A549 (cell line): ENCODE measurements at regions not wholly inside any gene's neighbourhood (a gene's known extent, or its start where the extent isn't known, plus 50 kb on each side); places are given as distances from the start of the nearest gene placed in this dataset.

Experiments used
- ATAC-seq, 2 experiments: fragments of 200-7000 bp in 1 of 2; fragments of >200 bp in 1 of 2; cut with Nextera tagmentation in 1 of 2; cut with Tn5 transposase in 1 of 2; 3 replicates each; pipeline versions ENCODE4 v1.8.0 to v1.9.1; 2018 to 2020; ENCODE audit warnings: mild to moderate bottlenecking in 1 of 2, moderate library complexity in 1 of 2
- CTCF ChIA-PET: fragments of 300-600 bp; sonication (Branson Sonifier 250); formaldehyde crosslinking; extraction: SDS; loops from one replicate; lab custom pipeline; 2021; ENCODE audit warnings: antibody characterized with exemption, inconsistent platforms; lab: Yijun Ruan, JAX
- POLR2A ChIA-PET: fragments of 350-600 bp; formaldehyde crosslinking; extraction: SDS; loops from one replicate; lab custom pipeline; 2021; ENCODE audit warnings: antibody characterized with exemption, inconsistent platforms; lab: Yijun Ruan, JAX
- DNase-seq, 2 experiments: peaks; one replicate each; pipeline versions ENCODE4 v3.0.0 to v3.0.0-alpha.2; 2011 to 2016; ENCODE audit warnings: low read depth in 1 of 2, low spot score in 1 of 2
- FAIRE-seq: peaks from 2 replicates; lab custom pipeline; 2011; peaks lifted over from hg19 to GRCh38; lab: Jason Lieb, UNC
- H3K27ac ChIP-seq, 2 experiments: fragments of >200 bp; sonication (Bioruptor Twin); formaldehyde crosslinking; 3 replicates each; pipeline ENCODE4 v1.5.1; 2016 to 2017
- H3K4me1 ChIP-seq: fragments of >200 bp; sonication (Bioruptor Twin); formaldehyde crosslinking; 3 replicates; pipeline ENCODE4 v1.6.1; 2016
- H3K4me2 ChIP-seq: fragments of >200 bp; sonication (Bioruptor Twin); formaldehyde crosslinking; 3 replicates; pipeline ENCODE4 v1.6.1; 2016
- H3K4me3 ChIP-seq: fragments of >200 bp; sonication (Bioruptor Twin); formaldehyde crosslinking; 3 replicates; pipeline ENCODE4 v1.5.1; 2016
- H3K9me3 ChIP-seq: fragments of >200 bp; sonication (Bioruptor Twin); formaldehyde crosslinking; 3 replicates; pipeline ENCODE4 v1.6.1; 2016
- BHLHE40 ChIP-seq: IDR thresholded peaks from 2 replicates; pipeline ENCODE4 v1.6.1; 2012; ENCODE audit warnings: low read depth, low read length, inconsistent platforms
- CHD2 ChIP-seq: fragments of 150-350 bp; IDR thresholded peaks from 2 replicates; pipeline ENCODE4 v1.6.1; 2014; ENCODE audit warnings: low read length; ENCODE audit not compliant: partially characterized antibody
- CHD4 ChIP-seq: fragments of 200-600 bp; sonication (generic); IDR thresholded peaks from 2 replicates; pipeline ENCODE4 v1.6.1; 2016; ENCODE audit warnings: antibody characterized with exemption, mild to moderate bottlenecking, borderline replicate concordance
- EHF ChIP-seq: fragments of 250-450 bp; sonication (Bioruptor Pico); IDR thresholded peaks from 2 replicates; pipeline ENCODE4 v1.5.0; 2020; ENCODE audit warnings: mild to moderate bottlenecking
- EP300 ChIP-seq, 2 experiments: fragments of >200 bp; sonication (Bioruptor Twin); formaldehyde crosslinking; IDR thresholded peaks; 2 replicates in 1 of 2; 3 replicates in 1 of 2; pipeline ENCODE4 v1.6.1; 2016 to 2017
- FOXS1 ChIP-seq: fragments of 250-450 bp; sonication (Bioruptor Pico); IDR thresholded peaks from 2 replicates; pipeline ENCODE4 v1.5.0; 2020; ENCODE audit warnings: mild to moderate bottlenecking, moderate library complexity
- HDAC2 ChIP-seq: fragments of 200-600 bp; sonication (generic); IDR thresholded peaks from 2 replicates; pipeline ENCODE4 v1.6.1; 2016
- HEYL ChIP-seq: fragments of 250-450 bp; sonication (Bioruptor Pico); IDR thresholded peaks from 2 replicates; pipeline ENCODE4 v1.8.0; 2021; ENCODE audit warnings: mild to moderate bottlenecking, moderate library complexity
- HOXB13 ChIP-seq: fragments of 250-450 bp; sonication (Bioruptor Pico); IDR thresholded peaks from 2 replicates; pipeline ENCODE4 v1.5.0; 2020; ENCODE audit warnings: low read depth, mild to moderate bottlenecking, moderate library complexity
- JUN ChIP-seq, 2 experiments: fragments of >200 bp; sonication (Bioruptor Twin); formaldehyde crosslinking; IDR thresholded peaks; 2 replicates in 1 of 2; 3 replicates in 1 of 2; pipeline ENCODE4 v1.6.1; 2016 to 2017
- KDM1A ChIP-seq: fragments of 200-600 bp; sonication (generic); IDR thresholded peaks from 2 replicates; pipeline ENCODE4 v1.6.1; 2016; ENCODE audit warnings: low read depth, mild to moderate bottlenecking
- MAFK ChIP-seq: fragments of 450-650 bp; IDR thresholded peaks from 2 replicates; pipeline ENCODE4 v1.6.1; 2014; ENCODE audit not compliant: partially characterized antibody
- NFE2L2 ChIP-seq: fragments of 150-350 bp; conservative IDR thresholded peaks from 2 replicates; pipeline ENCODE4 v1.6.1; 2014; ENCODE audit warnings: low read length
- NR3C1 ChIP-seq: fragments of >200 bp; sonication (Bioruptor Twin); formaldehyde crosslinking; IDR thresholded peaks from 3 replicates; pipeline ENCODE4 v1.6.1; 2017
- POLR2AphosphoS2 ChIP-seq: conservative IDR thresholded peaks from 2 replicates; pipeline ENCODE4 v1.6.1; 2012; ENCODE audit warnings: low read length, improper control_type of control experiment, inconsistent platforms
- RNF2 ChIP-seq: fragments of 200-600 bp; sonication (generic); IDR thresholded peaks from 2 replicates; pipeline ENCODE4 v1.6.1; 2016; ENCODE audit warnings: low read depth, mild to moderate bottlenecking, antibody characterized with exemption, moderate library complexity, borderline replicate concordance
- ZFP36 ChIP-seq: fragments of 450-650 bp; IDR thresholded peaks from 2 replicates; pipeline ENCODE4 v1.6.1; 2014; ENCODE audit warnings: borderline replicate concordance; ENCODE audit not compliant: partially characterized antibody
- WGBS: methylation state at CpG from one replicate; pipeline ENCODE4 v1.1.6; 2017; ENCODE audit errors: missing lambda C conversion rate; 5-methylcytosine and 5-hydroxymethylcytosine counted together
- TF ChIP-seq, protein P1 (sequence below): IDR thresholded peaks from 2 replicates; pipeline ENCODE4 v1.6.1; 2012; ENCODE audit warnings: low read depth, borderline replicate concordance
- TF ChIP-seq, protein P2 (sequence below): IDR thresholded peaks from 2 replicates; pipeline ENCODE4 v1.6.1; 2012
- TF ChIP-seq, protein P3 (sequence below): fragments of 250-450 bp; sonication (Bioruptor Pico); IDR thresholded peaks from 2 replicates; pipeline ENCODE4 v1.5.0; 2020; ENCODE audit warnings: low read depth, mild to moderate bottlenecking, moderate library complexity
- TF ChIP-seq, protein P4 (sequence below): IDR thresholded peaks from 2 replicates; pipeline ENCODE4 v1.6.1; 2012
- TF ChIP-seq, protein P5 (sequence below): fragments of >200 bp; sonication (Bioruptor Twin); formaldehyde crosslinking; IDR thresholded peaks from 3 replicates; pipeline ENCODE4 v1.5.1; 2016

DNA sequence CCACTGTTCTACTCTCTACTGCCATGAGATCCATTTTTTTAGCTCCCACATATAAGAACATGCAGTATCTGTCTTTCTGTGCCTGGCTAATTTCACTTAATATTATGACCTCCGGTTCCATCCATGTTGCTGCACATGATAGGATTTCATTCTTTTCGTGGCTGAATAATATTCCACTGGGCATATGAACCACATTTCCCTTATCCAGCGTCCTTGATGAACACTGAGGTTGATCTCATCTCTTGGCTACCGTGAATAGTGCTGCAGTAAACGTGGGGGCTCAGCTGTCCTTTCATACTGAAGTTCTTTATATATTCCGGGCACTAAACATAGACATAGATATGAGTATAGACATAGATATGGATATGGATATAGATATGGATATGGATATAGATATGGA, 109.3 kb upstream of the TNRC6C start:
- Histone ChIP-seq H3K4me3 (no peak overlapping the region), H3K27ac (no peak overlapping the region), H3K4me2 (no peak overlapping the region), H3K4me1 (no peaks in the 10 kb centered on the region), H3K9me3 (no peaks in the 10 kb centered on the region)
- TF ChIP-seq, protein P1, sequence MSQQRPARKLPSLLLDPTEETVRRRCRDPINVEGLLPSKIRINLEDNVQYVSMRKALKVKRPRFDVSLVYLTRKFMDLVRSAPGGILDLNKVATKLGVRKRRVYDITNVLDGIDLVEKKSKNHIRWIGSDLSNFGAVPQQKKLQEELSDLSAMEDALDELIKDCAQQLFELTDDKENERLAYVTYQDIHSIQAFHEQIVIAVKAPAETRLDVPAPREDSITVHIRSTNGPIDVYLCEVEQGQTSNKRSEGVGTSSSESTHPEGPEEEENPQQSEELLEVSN, result no peak
- TF ChIP-seq ZFP36 (no peak), RNF2 (no peak), JUN (IDR thresholded peaks at IDR 0.05) (no peak), FOXS1 (CRISPR knock-in tag) (no peak), POLR2AphosphoS2 (no peak), NR3C1 (no peak), CHD4 (no peak), EP300 (IDR thresholded peaks at IDR 0.05) (no peak), BHLHE40 (no peak), KDM1A (no peak), HEYL (CRISPR knock-in tag) (no peak), MAFK (no peak)
- TF ChIP-seq, protein P2, sequence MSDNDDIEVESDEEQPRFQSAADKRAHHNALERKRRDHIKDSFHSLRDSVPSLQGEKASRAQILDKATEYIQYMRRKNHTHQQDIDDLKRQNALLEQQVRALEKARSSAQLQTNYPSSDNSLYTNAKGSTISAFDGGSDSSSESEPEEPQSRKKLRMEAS, result no peak
- TF ChIP-seq, protein P3, sequence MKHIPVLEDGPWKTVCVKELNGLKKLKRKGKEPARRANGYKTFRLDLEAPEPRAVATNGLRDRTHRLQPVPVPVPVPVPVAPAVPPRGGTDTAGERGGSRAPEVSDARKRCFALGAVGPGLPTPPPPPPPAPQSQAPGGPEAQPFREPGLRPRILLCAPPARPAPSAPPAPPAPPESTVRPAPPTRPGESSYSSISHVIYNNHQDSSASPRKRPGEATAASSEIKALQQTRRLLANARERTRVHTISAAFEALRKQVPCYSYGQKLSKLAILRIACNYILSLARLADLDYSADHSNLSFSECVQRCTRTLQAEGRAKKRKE (CRISPR knock-in tag), result no peak
- TF ChIP-seq, protein P4, sequence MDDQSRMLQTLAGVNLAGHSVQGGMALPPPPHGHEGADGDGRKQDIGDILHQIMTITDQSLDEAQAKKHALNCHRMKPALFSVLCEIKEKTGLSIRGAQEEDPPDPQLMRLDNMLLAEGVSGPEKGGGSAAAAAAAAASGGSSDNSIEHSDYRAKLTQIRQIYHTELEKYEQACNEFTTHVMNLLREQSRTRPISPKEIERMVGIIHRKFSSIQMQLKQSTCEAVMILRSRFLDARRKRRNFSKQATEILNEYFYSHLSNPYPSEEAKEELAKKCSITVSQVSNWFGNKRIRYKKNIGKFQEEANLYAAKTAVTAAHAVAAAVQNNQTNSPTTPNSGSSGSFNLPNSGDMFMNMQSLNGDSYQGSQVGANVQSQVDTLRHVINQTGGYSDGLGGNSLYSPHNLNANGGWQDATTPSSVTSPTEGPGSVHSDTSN, result no peak
- TF ChIP-seq, protein P5, sequence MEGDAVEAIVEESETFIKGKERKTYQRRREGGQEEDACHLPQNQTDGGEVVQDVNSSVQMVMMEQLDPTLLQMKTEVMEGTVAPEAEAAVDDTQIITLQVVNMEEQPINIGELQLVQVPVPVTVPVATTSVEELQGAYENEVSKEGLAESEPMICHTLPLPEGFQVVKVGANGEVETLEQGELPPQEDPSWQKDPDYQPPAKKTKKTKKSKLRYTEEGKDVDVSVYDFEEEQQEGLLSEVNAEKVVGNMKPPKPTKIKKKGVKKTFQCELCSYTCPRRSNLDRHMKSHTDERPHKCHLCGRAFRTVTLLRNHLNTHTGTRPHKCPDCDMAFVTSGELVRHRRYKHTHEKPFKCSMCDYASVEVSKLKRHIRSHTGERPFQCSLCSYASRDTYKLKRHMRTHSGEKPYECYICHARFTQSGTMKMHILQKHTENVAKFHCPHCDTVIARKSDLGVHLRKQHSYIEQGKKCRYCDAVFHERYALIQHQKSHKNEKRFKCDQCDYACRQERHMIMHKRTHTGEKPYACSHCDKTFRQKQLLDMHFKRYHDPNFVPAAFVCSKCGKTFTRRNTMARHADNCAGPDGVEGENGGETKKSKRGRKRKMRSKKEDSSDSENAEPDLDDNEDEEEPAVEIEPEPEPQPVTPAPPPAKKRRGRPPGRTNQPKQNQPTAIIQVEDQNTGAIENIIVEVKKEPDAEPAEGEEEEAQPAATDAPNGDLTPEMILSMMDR, result no peak
- POLR2A ChIA-PET, result interaction anchor here (1.2 kb wide), 1 partner anchor 109 kb away, joined by 6 read pairs; the partner anchor contains the start of gene TNRC6C
- WGBS, result 42% methylated on average over 6 of the region's 6 CpGs
- CTCF ChIA-PET, result interaction anchor here (0.7 to 1.7 kb wide), 2 partner anchors 9 to 164 kb away, joined by 3 to 4 read pairs; no protein-coding TSS in a partner anchor
- ATAC-seq, result peak in 1 of 2 experiments; percentile 56; a peak in 2 of 6 replicates
- DNase-seq, result no peak
- peak; percentile 7 for FAIRE-seq

DNA sequence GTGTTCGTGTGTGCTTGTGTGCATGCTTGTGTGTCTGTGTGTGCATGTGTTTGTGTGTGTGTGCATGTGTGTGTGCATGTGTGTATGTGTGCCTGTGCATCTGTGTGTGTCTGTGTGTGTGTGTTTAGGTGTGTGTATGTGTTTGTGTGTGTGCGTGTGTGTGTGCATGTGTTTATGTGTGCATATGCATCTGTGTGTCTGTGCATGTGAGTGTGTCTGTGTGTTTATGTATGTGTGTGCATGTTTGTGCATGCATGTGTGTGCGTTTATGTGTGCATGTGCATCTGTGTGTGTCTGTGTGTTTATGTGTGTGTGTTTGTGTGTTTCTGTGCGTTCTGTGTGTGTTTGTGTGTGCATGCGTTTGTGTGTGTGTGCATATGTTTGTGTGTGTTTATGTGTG, 106.6 kb upstream of the TNRC6C start:
- Histone ChIP-seq H3K4me1 (no peaks in the 10 kb centered on the region), H3K4me2 (no peak overlapping the region), H3K4me3 (no peak overlapping the region), H3K9me3 (no peaks in the 10 kb centered on the region)
- ChIA-PET POLR2A (interaction anchor here (1.0 kb wide), 1 partner anchor 107 kb away, joined by 3 read pairs; the partner anchor contains the start of gene TNRC6C), CTCF (no interaction called here)
- DNase-seq (no peak), FAIRE-seq (peak; percentile 70), ATAC-seq (no peak)
- TF ChIP-seq, protein P5, result no peak
- TF ChIP-seq BHLHE40 (no peak), NR3C1 (no peak), ZFP36 (no peak), HDAC2 (no peak), NFE2L2 (no peak), HOXB13 (CRISPR knock-in tag) (no peak), EHF (CRISPR knock-in tag) (no peak), CHD2 (no peak)
- TF ChIP-seq, all 56 proteins: peak for 0
- WGBS, result 49% methylated on average over 5 of the region's 5 CpGs
- H3K27ac ChIP-seq, result no peak overlapping the region
